HepG2 (cell line): ENCODE measurements at regions not wholly inside any gene's neighbourhood (a gene's known extent, or its start where the extent isn't known, plus 50 kb on each side); places are given as distances from the start of the nearest gene placed in this dataset.

Experiments used
- CEBPB ChIP-seq: IDR thresholded peaks from 2 replicates; pipeline ENCODE4 v1.6.1; 2011; ENCODE audit warnings: low read depth, low read length, improper control_type of control experiment, borderline replicate concordance
- CEBPZ ChIP-seq: IDR thresholded peaks from 2 replicates; pipeline ENCODE4 v1.6.1; 2012; ENCODE audit warnings: low read length, improper control_type of control experiment
- CSRNP2 ChIP-seq: sonication (generic); formaldehyde crosslinking; conservative IDR thresholded peaks from 2 replicates; pipeline ENCODE4 v1.8.0; 2022; ENCODE audit warnings: low read depth, missing genetic modification reagents
- HNRNPK ChIP-seq: fragments of 200-400 bp; formaldehyde crosslinking; IDR thresholded peaks from 2 replicates; pipeline ENCODE4 v1.6.1; 2018; ENCODE audit warnings: low read length, low read depth, moderate library complexity, mild to moderate bottlenecking; ENCODE audit not compliant: poor library complexity, severe bottlenecking
- NFE2L2 ChIP-seq: fragments of 150-350 bp; IDR thresholded peaks from 2 replicates; pipeline ENCODE4 v1.6.1; 2014; ENCODE audit warnings: low read length
- POLR2A ChIP-seq, 2 experiments: IDR thresholded peaks; 2 replicates each; pipeline ENCODE4 v1.6.1; 2011; ENCODE audit warnings: low read depth in 2 of 2, low read length in 2 of 2, mild to moderate bottlenecking in 1 of 2, moderate library complexity in 1 of 2; ENCODE audit not compliant: insufficient read depth in 1 of 2
- TP53 ChIP-seq: sonication (generic); formaldehyde crosslinking; conservative IDR thresholded peaks from 2 replicates; pipeline ENCODE4 v1.4.0; 2020; ENCODE audit warnings: missing genetic modification reagents
- TRIM24 ChIP-seq: sonication (generic); formaldehyde crosslinking; IDR thresholded peaks from 2 replicates; pipeline ENCODE4 v1.8.0; 2022; ENCODE audit warnings: mild to moderate bottlenecking, missing genetic modification reagents
- ZFP36 ChIP-seq: fragments of 150-350 bp; IDR thresholded peaks from 2 replicates; pipeline ENCODE4 v1.6.1; 2018; ENCODE audit warnings: borderline replicate concordance, low read length, low read depth; ENCODE audit not compliant: partially characterized antibody
- ZFYVE20 ChIP-seq: sonication (generic); formaldehyde crosslinking; IDR thresholded peaks from 2 replicates; pipeline ENCODE4 v1.8.0; 2023; ENCODE audit warnings: low read depth, mild to moderate bottlenecking, moderate library complexity, missing genetic modification reagents, borderline replicate concordance
- TF ChIP-seq, protein P1 (sequence below): sonication (generic); formaldehyde crosslinking; IDR thresholded peaks from 2 replicates; pipeline ENCODE4 v1.5.0; 2020; ENCODE audit warnings: mild to moderate bottlenecking, missing genetic modification reagents, borderline replicate concordance
- TF ChIP-seq, protein P2 (sequence below): sonication (generic); formaldehyde crosslinking; conservative IDR thresholded peaks from 2 replicates; pipeline ENCODE4 v1.8.1; 2023; ENCODE audit warnings: missing genetic modification reagents

- TF ChIP-seq CEBPZ (no peak), CEBPB (no peak), NFE2L2 (no peak), HNRNPK (no peak), TP53 (CRISPR knock-in tag) (no peak), POLR2A (IDR thresholded peaks at IDR 0.05; ENCODE audit: insufficient read depth in 1 of 2, low read depth in 2 of 2, low read length in 2 of 2) (no peak), TRIM24 (CRISPR knock-in tag) (no peak), ZFP36 (no peak), CSRNP2 (CRISPR knock-in tag) (no peak), ZFYVE20 (CRISPR knock-in tag) (no peak)
- TF ChIP-seq, protein P1, sequence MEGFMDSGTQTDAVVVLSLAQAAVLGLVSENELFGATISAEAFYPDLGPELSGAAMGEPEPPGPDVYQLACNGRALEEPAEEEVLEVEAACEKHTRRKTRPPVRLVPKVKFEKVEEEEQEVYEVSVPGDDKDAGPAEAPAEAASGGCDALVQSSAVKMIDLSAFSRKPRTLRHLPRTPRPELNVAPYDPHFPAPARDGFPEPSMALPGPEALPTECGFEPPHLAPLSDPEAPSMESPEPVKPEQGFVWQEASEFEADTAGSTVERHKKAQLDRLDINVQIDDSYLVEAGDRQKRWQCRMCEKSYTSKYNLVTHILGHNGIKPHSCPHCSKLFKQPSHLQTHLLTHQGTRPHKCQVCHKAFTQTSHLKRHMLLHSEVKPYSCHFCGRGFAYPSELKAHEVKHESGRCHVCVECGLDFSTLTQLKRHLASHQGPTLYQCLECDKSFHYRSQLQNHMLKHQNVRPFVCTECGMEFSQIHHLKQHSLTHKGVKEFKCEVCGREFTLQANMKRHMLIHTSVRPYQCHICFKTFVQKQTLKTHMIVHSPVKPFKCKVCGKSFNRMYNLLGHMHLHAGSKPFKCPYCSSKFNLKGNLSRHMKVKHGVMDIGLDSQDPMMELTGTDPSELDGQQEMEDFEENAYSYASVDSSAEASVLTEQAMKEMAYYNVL = no peak
- TF ChIP-seq, protein P2, sequence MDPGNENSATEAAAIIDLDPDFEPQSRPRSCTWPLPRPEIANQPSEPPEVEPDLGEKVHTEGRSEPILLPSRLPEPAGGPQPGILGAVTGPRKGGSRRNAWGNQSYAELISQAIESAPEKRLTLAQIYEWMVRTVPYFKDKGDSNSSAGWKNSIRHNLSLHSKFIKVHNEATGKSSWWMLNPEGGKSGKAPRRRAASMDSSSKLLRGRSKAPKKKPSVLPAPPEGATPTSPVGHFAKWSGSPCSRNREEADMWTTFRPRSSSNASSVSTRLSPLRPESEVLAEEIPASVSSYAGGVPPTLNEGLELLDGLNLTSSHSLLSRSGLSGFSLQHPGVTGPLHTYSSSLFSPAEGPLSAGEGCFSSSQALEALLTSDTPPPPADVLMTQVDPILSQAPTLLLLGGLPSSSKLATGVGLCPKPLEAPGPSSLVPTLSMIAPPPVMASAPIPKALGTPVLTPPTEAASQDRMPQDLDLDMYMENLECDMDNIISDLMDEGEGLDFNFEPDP (CRISPR knock-in tag) = no peak
Measured at GRCh38 chr11:91591021-91591420, 633.6 kb upstream of the FAT3 start.
